Central memory CD8-positive, alpha-beta T cell (primary cell): ENCODE measurements at regions not wholly inside any gene's neighbourhood (a gene's known extent, or its start where the extent isn't known, plus 50 kb on each side); places are given as distances from the start of the nearest gene placed in this dataset.
"Not testable (repeated sequence)": the region's sequence is repeated elsewhere in the genome, so short reads cannot be mapped to it uniquely, and the experiment has no call there.

Source experiments
- ATAC-seq: fragments of 150-1000 bp; cut with Tn5 transposase; replicated peaks from 2 replicates; pipeline ENCODE4 v1.10.0; 2022; ENCODE audit warnings: mild to moderate bottlenecking, moderate FRiP score, moderate number of reproducible peaks; ENCODE audit not compliant: poor library complexity, severe bottlenecking; ENCODE audit errors: extremely low read depth
- DNase-seq, 2 donors: peaks; one replicate each; pipeline ENCODE4 v3.0.0; 2021; ENCODE audit warnings: low spot score in 2 of 2
- H3K27ac Mint-ChIP-seq: one replicate; pipeline ENCODE4 v1.8.0; 2022; ENCODE audit warnings: low read depth, mild to moderate bottlenecking, moderate library complexity, mixed read lengths
- H3K27me3 Mint-ChIP-seq: one replicate; pipeline ENCODE4 v1.8.0; 2022; ENCODE audit warnings: mixed read lengths
- H3K36me3 Mint-ChIP-seq: one replicate; pipeline ENCODE4 v1.8.0; 2022; ENCODE audit warnings: mild to moderate bottlenecking, moderate library complexity, mixed read lengths; ENCODE audit not compliant: insufficient read depth
- H3K4me1 Mint-ChIP-seq: one replicate; pipeline ENCODE4 v1.8.0; 2022; ENCODE audit warnings: mixed read lengths
- H3K4me3 Mint-ChIP-seq: one replicate; pipeline ENCODE4 v1.8.0; 2022; ENCODE audit warnings: mild to moderate bottlenecking, moderate library complexity, mixed read lengths
- H3K9me3 Mint-ChIP-seq: one replicate; pipeline ENCODE4 v1.8.0; 2022; ENCODE audit warnings: mixed read lengths

DNA sequence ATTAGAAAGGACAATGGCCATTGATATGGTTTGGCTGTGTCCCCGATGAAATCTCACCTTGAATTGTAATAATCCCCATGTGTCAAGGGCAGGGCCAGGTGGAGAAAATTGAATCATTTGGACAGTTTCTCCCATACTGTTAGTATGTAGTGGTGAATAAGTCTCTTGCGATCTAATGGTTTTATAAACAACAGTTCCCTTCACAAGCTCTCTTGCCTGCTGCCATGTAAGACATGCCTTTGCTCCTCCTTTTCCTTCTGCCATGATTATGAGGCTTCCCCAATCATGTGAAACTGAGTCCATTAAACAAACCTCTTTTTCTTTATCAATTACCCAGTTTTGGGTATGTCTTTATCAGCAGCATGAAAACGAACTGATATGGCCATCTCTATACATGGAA, 302.7 kb downstream of the SFMBT2 start:
- peaks cover 5% of the 10 kb centered on the region for H3K9me3 Mint-ChIP-seq
- H3K4me3 Mint-ChIP-seq = no peak overlapping the region
- H3K27ac Mint-ChIP-seq = no peak overlapping the region
- H3K27me3 Mint-ChIP-seq = no peaks in the 10 kb centered on the region
- H3K36me3 Mint-ChIP-seq = no peaks in the 10 kb centered on the region
- H3K4me1 Mint-ChIP-seq = peaks cover 6% of the 10 kb centered on the region
- ATAC-seq (no peak), DNase-seq (no peak)

GRCh38 chr10:7107285-7107684, 303.5 kb downstream of the SFMBT2 start:
- H3K27ac Mint-ChIP-seq = no peak overlapping the region
- no peaks in the 10 kb centered on the region for H3K36me3 Mint-ChIP-seq
- ATAC-seq (no peak), DNase-seq (no peak)
- peaks cover 6% of the 10 kb centered on the region for H3K4me1 Mint-ChIP-seq
- H3K27me3 Mint-ChIP-seq = no peaks in the 10 kb centered on the region
- H3K9me3 Mint-ChIP-seq = peaks cover 5% of the 10 kb centered on the region
- H3K4me3 Mint-ChIP-seq = no peak overlapping the region

GRCh38 chr10:7104379-7104778, 306.5 kb downstream of the SFMBT2 start:
- not testable (repeated sequence) for H3K4me3 Mint-ChIP-seq, H3K36me3 Mint-ChIP-seq, H3K27me3 Mint-ChIP-seq, ATAC-seq, DNase-seq, H3K4me1 Mint-ChIP-seq, H3K9me3 Mint-ChIP-seq, H3K27ac Mint-ChIP-seq

DNA sequence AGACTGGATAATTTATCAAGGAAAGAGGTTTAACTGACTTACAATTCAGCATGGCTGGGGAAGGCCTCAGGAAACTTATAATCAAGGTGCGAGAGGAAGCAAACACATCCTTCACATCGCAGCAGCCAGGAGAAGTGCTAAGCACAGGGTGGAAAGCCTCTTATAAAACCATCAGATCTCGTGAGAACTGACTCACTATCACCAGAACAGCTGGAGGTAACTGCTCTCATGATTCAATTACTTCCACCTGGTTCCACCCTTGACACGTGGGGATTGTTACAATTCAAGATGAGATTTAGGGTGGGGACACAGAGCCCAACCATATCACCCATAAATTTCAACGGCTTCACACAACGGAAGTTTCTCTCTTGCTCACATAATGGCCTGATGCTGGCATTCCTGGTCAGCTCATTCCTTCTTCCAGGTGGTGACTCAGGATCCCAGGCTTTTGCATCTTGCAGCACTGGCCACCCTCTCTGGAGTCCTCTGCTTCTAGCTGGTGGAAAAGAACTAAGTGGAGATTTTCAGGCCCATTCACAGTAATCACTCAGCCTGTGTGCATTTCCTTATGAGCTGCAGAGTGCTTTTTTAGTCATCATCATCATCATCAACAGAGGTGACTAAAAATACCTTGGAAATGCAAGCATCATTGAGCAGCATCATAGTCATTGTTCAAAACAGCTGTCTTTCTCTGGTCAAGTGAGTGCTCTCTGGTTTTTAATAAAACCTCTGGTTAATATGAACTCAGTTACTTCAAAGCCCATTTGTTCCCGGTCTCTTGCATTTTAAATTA, 308.1 kb downstream of the SFMBT2 start:
- Mint-ChIP-seq H3K27me3 (no peaks in the 10 kb centered on the region), H3K4me3 (no peak overlapping the region), H3K36me3 (peaks cover 1% of the 10 kb centered on the region), H3K27ac (no peak overlapping the region), H3K4me1 (peaks cover 6% of the 10 kb centered on the region), H3K9me3 (no peaks in the 10 kb centered on the region)
- ATAC-seq (no peak), DNase-seq (no peak)

- Mint-ChIP-seq H3K4me1 (peaks cover 6% of the 10 kb centered on the region), H3K36me3 (peaks cover 1% of the 10 kb centered on the region), H3K4me3 (no peak overlapping the region), H3K27ac (no peak overlapping the region), H3K9me3 (no peaks in the 10 kb centered on the region), H3K27me3 (no peaks in the 10 kb centered on the region)
- DNase-seq (no peak), ATAC-seq (no peak)
These were observed 308.8 kb downstream of the SFMBT2 start for GRCh38 chr10:7102084-7102483.

GRCh38 chr10:7101451-7101850, 309.4 kb downstream of the SFMBT2 start:
- no peak for ATAC-seq
- Mint-ChIP-seq H3K4me1 (peaks cover 6% of the 10 kb centered on the region), H3K27me3 (no peaks in the 10 kb centered on the region), H3K4me3 (no peak overlapping the region), H3K36me3 (peaks cover 1% of the 10 kb centered on the region), H3K27ac (no peak overlapping the region), H3K9me3 (no peaks in the 10 kb centered on the region)
- DNase-seq = no peak

GRCh38 chr10:7100032-7100702, 310.7 kb downstream of the SFMBT2 start:
- no peaks in the 10 kb centered on the region for H3K27me3 Mint-ChIP-seq
- H3K27ac Mint-ChIP-seq = no peak overlapping the region
- no peaks in the 10 kb centered on the region for H3K4me1 Mint-ChIP-seq
- H3K9me3 Mint-ChIP-seq = no peaks in the 10 kb centered on the region
- no peak for ATAC-seq
- no peak for DNase-seq
- peaks cover 1% of the 10 kb centered on the region for H3K36me3 Mint-ChIP-seq
- no peak overlapping the region for H3K4me3 Mint-ChIP-seq

DNA sequence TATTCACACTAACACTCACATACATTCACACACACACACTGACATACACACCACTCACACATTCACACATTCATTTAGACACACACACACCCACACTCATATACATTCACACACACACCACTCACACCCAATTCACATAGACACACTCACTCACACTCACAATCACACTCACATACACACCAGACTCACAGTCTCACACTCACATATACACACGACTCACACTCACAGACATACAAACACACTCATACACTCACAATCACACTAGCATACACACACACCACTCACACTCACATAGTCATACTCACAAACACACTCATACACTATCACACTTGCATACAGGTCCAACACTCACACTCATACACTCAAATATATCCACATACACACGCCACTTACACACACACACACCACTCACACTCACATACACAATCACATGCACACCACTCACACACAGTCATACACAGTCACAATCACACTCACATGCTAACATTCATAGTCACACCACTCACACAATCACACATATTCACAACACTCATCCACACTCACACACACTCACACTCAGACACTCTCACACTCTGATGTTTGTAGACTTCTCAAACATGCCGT, 312.6 kb downstream of the SFMBT2 start:
- Mint-ChIP-seq H3K27ac (no peak overlapping the region), H3K36me3 (peaks cover 1% of the 10 kb centered on the region), H3K4me3 (no peak overlapping the region), H3K9me3 (no peaks in the 10 kb centered on the region), H3K4me1 (no peaks in the 10 kb centered on the region), H3K27me3 (no peaks in the 10 kb centered on the region)
- ATAC-seq (no peak), DNase-seq (no peak)

DNA sequence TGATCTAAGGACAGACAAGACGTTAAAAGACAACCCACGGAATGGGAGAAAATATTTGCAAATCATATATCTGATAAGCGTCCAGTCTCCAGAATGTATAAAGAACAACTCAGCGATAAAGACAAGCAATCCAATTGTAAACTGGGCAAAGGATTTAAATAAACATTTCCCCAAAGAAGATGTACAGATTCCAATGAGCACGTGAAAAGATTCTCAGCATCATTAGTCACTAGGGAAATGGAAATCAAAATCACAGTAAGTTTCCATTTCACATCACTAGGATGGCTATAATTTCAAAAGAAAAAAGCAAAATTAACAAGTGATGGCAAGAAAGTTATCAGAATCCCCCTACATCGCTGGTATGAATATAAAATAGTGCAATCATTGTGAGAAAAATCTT, 316.1 kb downstream of the SFMBT2 start:
- Mint-ChIP-seq H3K27me3 (no peaks in the 10 kb centered on the region), H3K4me1 (peaks cover 10% of the 10 kb centered on the region), H3K36me3 (no peaks in the 10 kb centered on the region), H3K4me3 (no peak overlapping the region), H3K9me3 (no peaks in the 10 kb centered on the region), H3K27ac (no peak overlapping the region)
- DNase-seq (no peak), ATAC-seq (no peak)

DNA sequence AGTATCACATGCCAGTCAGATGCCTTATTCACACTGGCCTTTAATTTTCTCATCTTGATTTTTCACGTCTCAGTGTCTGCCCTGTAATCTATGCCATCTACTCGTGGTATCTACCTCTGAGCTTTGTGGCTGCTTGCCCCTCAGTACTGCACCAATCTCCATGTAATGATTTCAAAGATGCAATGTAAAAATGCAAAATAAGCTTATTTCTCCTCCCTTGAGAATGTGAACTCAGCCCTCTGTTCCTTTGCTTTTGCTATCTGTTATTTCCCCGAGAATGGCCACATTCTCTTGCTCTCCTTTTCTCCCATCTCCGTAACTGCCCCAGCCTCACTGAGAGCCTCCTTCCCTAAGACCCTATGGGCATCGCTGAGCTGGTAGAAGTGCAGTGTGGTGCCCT, 317.5 kb downstream of the SFMBT2 start:
- ATAC-seq (no peak), DNase-seq (no peak)
- H3K4me1 Mint-ChIP-seq = peaks cover 10% of the 10 kb centered on the region
- H3K27ac Mint-ChIP-seq = no peak overlapping the region
- H3K4me3 Mint-ChIP-seq = no peak overlapping the region
- H3K9me3 Mint-ChIP-seq = no peaks in the 10 kb centered on the region
- H3K27me3 Mint-ChIP-seq = no peaks in the 10 kb centered on the region
- no peaks in the 10 kb centered on the region for H3K36me3 Mint-ChIP-seq

GRCh38 chr10:7092603-7093002, 318.2 kb downstream of the SFMBT2 start:
- no peaks in the 10 kb centered on the region for H3K27me3 Mint-ChIP-seq
- H3K4me1 Mint-ChIP-seq = peaks cover 10% of the 10 kb centered on the region
- no peak overlapping the region for H3K4me3 Mint-ChIP-seq
- DNase-seq = no peak
- ATAC-seq = no peak
- H3K9me3 Mint-ChIP-seq = no peaks in the 10 kb centered on the region
- H3K27ac Mint-ChIP-seq = no peak overlapping the region
- no peaks in the 10 kb centered on the region for H3K36me3 Mint-ChIP-seq

GRCh38 chr10:7090529-7090928, 320.3 kb downstream of the SFMBT2 start:
- Mint-ChIP-seq H3K4me3 (no peak overlapping the region), H3K27me3 (no peaks in the 10 kb centered on the region), H3K36me3 (no peaks in the 10 kb centered on the region), H3K27ac (no peak overlapping the region), H3K9me3 (no peaks in the 10 kb centered on the region), H3K4me1 (peaks cover 10% of the 10 kb centered on the region)
- DNase-seq (no peak), ATAC-seq (no peak)
